SH-SY5Y (cell line): ENCODE measurements at regions not wholly inside any gene's neighbourhood (a gene's known extent, or its start where the extent isn't known, plus 50 kb on each side); places are given as distances from the start of the nearest gene placed in this dataset.

Experiments
- GATA2 ChIP-seq: IDR thresholded peaks from 2 replicates; pipeline ENCODE4 v1.6.1; 2011; ENCODE audit warnings: mild to moderate bottlenecking, low read depth, low read length
- GATA3 ChIP-seq: IDR thresholded peaks from 2 replicates; pipeline ENCODE4 v1.6.1; 2011; ENCODE audit warnings: low read depth, mild to moderate bottlenecking, low read length, moderate library complexity

DNA sequence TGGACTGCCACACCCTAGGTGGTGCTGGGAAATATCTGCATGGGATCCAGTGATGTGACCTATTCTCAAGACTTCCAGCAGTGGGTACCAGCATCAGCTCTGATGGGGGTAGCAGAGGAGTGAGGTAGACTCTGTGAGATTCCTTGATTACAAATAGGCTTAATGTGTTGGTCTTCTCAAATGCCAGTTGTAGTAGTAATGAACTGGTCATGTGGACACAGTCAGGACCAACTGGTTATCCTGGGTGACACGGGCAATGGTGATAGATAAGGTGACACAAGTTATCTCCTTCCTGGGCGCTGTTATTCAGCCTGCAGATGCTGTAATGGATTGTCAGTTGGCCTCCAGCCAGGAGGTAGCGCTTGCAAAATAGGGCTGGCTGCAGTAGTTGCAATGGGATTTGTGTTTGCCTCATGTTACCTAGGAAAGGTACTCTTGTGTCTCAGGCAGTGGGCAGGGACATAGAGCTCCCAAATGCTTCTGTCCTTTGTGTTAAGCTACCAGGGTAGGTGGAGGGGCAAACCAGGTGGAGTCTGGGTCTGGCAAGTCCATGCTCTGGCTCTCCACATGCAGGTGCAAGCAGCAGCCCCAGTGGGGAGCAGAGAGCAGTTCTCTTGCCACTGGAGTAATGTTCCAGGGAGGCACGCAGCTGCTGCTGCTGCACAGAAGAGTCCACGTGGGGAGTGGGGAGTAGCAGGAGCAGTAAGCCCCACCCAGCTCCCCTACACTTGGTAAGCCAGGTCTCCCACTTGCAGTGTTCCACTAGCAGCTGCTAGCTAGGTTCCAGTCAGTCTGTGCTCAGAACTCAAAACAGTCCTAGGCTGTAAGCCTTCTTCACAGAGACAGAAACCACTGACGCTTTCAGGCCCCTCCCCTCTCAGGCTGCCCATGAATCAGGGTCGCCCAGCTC, 505.4 kb upstream of the DDX18 start:
- TF ChIP-seq GATA2 (0 out of 2 replicates have a peak, but pooled peaks have one; percentile 15), GATA3 (no peak)
